ENCODE measurements at regions not wholly inside any gene's neighbourhood (a gene's known extent, or its start where the extent isn't known, plus 50 kb on each side); places are given as distances from the start of the nearest gene placed in this dataset.

DNA sequence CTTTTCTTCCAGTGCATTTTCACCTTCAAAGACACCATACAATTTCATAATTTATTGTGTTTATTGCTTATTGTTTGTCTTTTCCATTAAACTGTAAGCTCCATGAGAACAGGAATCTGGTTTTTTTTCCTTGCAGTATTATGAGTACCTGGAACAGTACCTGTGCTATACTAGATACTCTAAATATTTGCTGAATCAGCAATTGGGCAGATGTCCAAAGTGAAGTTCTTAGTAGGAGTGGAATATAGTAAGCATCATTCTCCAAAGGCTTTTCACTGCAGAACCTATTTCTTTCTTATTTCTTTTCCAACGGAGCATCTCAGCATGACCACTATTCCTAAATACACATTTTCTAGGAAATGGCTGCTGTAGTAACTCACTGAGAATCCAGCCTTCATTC is 269.0 kb upstream of the CCL2 start:
- TF ChIP-seq GATA2 (IDR thresholded peaks at IDR 0.05; ENCODE audit: low read depth, low read length) (no peak), GATA3 (IDR thresholded peaks at IDR 0.05; ENCODE audit: low read depth, low read length) (no peak)
